NCI-H2196 treated with DMSO at 0.1 percent for 48 hours (cell line): ENCODE measurements at regions not wholly inside any gene's neighbourhood (a gene's known extent, or its start where the extent isn't known, plus 50 kb on each side); places are given as distances from the start of the nearest gene placed in this dataset.
"Not testable (repeated sequence)": the region's sequence is repeated elsewhere in the genome, so short reads cannot be mapped to it uniquely, and the experiment has no call there.

Experiments used
- DNase-seq: peaks from one replicate; lab custom pipeline; 2025; ENCODE audit not compliant: unreplicated experiment; lab: John Stamatoyannopoulos, UW

DNA sequence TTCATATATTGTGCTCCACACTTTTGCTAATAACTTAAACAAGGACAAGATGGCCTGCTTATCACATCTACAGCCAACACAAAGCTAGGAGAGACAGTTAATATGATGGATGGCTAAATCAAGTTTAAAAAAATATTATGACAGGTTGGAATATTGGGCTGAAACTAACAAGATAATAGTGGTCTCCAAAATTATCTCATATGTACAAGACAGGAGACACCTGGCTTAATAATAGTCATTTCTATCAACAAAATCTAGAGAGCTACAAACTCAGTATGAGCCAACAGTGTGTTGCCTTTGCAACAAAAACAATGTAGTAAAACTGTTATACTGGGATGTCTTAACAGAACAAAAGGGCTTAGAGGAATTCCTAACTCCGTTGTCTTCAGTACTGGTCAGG lies 317.1 kb upstream of the COL8A1 start:
- DNase-seq: no peak

DNA sequence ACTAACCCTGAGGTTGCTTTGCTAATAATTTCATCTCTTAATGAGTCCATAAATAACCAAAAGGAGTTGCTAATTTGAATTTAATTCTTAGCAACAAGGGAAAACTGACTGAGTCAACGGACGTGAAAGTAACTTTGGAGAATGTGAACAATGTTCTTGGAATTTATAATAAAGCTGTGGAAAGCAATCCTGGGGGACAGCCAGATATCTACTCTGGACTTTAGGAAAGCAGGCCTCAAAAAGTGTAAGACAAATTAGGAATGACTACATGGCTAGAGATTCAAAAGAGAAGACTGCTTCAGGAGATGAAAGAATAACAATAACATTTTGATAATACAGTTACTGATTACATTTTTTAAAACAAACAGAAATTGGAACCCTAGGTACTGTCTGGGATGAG lies 318.4 kb upstream of the COL8A1 start:
- no peak for DNase-seq

DNA sequence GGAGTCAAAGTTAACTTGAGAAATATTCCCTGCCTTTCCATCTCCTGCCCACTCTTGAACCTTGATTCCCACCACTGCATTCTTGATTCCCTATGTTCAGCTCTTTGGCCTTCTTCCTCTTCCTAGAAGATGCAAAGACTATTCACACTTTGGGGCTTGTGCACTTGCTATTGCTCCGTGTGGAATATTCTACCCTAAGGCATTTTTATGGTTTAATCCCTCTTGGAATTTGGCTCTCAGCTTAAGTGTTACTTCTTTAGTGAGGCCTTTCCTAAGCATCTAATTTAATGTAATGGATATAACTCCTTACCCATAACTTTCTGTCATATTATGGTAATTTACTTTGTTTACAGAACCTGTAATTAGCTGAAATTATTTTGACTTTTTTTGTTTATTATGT lies 318.9 kb upstream of the COL8A1 start:
- no peak for DNase-seq

DNA sequence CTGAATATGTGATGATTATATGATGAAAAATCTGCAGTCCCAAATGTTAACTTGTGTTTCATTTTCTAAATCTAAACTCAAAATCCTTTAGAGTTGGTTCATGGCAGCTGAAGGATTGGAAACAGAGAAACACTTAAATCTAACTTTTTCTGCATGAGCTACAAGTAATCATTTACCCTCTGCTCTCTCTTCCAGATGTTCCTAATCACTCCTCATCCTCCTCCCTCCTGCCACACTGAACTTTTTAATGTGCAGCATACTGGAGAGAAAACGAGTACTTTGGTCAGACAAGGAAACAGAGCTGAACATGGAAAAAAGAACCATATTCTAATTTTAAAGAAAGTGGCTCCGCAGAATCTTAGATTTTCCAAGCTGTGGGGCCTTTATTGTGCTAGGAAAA lies 321.2 kb upstream of the COL8A1 start:
- DNase-seq: no peak

DNA sequence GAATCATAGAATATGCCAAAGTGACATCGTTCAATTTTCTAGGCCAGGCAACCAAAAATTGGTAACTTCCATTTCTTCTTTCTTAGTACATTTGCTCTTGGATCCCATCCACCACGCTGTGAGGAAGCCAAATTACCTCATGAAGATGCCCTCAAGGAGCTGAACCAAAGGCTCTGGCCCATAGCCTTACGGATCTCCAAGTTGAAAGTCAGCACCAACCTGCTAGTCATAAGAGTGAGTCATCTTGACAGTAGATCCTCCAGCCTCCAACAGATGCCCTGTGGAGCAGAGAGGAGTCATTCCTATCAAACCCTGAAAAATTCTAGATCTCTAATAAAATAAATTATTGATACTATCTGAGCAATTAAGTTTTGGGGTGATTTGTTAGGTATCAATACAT lies 322.5 kb upstream of the COL8A1 start:
- DNase-seq: no peak

DNA sequence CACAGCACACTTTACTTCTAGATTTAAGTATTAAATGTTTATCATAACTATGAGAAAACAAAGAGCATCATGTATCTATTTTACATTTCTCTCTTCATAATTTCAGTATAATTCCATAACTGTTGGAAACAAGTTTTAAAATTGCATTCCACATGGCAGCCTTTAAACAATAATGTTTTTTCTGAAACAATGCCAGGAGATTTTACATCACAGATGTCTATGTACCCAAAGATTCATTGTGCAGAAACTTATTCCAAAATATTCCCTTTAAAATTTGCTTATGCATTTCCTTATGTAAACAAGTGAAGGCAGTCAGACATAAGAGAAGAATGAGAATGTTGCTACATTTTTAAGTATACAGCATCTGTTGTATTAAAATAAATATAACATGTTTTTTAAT lies 324.9 kb upstream of the COL8A1 start:
- DNase-seq: no peak

DNA sequence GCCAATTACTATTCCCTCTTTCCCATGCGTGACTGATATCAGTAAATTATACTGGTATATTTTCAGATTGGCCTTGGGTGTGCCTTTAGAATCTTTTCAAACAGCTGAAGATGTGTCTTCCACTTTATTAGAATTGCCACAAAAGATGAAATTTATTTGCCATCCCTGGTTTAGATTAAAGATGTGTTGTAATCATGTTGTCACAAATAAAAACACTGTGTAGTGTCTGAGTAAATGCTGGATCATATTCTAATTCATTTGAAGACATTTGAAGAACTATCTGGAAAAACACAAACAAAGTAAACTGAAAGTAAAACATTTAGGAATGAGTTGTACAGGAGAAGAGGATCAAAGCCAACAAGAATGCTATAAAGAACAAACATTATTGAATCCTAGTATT lies 339.7 kb upstream of the COL8A1 start:
- DNase-seq: no peak

DNA sequence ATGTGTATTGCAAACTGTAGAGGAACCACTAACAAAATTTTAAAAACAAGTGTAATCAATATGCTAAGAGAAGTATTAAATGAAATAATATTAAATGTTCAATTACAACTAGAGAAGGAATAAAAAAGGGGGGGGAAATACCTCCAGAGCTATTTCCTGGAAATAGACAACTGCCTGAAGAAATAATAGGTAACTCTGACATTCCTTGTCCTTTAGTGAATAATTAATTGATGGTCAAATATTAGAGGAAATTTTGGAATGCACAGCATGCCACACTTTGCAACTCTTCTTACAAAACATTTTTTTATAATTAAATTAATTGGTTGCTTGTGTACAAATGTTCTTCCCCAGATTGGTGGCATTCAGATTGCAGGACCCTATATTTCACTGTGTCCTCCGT lies 342.6 kb upstream of the COL8A1 start:
- DNase-seq: no peak

DNA sequence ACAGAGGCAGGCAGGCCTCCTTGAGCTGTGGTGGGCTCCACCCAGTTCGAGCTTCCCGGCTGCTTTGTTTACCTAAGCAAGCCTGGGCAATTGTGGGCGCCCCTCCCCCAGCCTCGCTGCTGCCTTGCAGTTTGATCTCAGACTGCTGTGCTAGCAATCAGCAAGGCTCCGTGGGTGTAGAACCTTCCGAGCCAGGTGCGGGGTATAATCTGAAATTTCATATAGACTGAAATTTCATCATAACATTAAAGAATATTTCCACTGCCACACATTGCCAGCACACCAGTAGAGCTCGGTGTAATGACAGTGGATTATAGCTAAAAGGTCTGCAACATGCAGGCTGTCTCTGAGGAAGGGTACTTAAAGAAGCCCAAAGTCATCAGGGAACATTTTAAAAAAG lies 344.3 kb upstream of the COL8A1 start:
- DNase-seq: not testable (repeated sequence)

DNA sequence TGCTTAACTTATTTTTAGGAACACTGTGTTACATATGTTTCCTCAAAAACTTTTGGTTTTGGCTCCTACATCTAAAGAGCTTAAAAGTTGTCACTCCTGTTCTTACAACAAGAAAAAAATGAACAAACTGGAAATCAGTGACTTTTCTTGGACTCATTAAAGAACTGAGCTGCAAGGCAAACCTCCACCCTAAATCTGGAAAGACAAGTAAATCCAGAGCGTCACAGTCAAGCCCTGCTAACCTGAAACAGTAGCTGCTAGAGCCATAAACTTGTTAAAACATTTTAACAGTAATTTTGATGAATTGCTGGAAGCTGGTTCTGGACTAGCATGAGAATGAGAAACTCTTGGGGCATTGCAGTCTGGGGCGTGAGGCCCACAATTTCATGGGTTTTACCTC lies 350.5 kb upstream of the COL8A1 start:
- DNase-seq: no peak

DNA sequence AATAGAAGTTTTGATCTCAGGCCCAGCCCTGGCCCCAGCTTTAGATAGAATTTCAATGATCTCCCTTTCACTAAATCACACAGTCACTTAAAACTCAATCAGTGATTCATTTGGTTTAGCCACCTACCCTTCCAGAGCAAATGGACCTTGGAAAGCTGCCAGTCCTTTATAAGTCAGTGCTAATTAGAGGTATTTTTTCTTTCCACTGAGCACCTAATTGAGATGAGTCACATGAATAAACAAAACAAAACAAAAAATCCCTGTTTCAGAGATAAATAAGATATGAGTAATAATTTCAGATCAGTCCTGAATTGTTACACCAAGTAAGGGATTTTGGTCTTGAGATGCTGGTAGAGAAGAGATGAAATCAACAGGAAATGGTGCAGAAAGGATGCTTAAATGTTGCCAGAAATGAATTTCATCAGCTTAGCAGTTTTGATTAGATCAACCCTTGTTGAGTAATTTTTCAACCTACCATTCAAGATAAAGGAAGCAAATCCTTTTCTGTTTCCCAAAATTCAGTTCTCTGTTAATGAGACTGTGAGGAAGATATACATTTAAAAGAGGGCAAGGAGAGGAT lies 352.0 kb upstream of the COL8A1 start:
- DNase-seq: no peak

DNA sequence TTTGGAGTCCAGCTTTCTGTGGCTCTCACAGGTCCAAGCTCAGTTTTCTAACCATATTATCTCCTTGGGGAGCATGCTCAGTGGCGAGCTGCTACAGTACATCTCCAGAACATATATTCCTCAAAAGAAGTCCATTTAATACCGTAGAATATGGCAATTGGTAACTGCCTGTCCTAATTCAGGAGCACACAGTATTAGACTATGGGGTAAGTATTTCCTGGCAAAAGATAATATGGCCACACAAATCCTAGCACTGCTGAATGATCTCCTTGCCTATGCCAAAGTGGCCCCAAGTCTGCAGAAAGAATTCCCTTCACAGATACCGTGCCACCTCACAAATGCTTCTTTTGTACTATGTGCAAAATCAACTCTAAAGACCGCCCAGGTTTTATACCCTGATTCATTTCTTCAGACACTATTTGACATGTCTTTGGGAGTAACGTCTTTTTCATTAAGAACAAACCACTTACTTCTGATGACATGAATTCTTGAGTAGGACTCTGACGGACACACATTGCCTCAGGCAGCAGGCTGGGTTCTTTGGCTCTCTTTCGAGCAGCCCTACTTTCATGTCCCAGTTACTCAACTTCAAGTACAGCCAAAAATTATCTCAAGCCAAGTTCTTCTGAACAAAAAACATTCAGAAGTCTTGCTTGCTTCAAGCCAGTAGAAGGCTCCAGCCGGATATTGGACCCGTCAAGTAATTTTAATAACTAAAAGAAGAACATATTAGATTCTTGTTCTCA lies 368.3 kb upstream of the DCBLD2 start:
- DNase-seq: no peak

DNA sequence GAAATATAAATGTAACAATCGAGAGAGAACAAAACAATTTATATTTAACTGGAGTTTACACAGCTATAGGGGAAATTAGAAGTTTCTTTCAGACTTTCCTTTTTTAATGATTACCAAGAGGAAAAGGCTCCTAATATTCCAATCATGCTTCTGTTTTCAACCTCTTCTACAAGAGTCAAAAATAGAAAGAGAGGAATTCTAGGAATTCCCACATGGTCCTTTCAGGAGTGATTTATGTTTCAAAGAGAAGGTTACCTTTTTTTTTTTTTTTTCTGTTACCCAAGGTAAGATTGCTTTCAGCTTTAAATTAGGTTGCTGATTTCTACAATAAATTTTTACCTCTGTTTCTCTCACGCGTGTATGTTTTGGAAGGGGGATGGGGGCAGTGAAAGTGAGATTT lies 355.3 kb upstream of the DCBLD2 start:
- DNase-seq: no peak

DNA sequence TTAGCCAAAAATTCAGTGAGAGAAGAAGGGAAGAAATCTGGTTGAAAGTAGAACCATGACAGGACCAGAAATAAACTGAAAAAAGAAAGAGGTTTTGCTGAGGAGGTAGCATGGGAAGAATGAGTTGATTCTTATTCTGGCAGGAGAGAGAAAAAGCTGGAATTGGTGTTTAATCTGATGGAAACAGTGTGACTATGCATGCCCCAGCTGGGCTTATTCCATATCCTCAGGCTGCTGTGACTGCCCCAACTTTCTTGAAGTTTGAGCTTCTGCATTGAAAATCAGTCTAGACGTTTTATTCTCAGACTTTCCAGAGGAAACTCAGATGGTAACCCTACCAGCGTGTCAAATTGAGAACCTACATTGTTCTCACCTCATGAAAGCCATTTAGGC lies 352.5 kb upstream of the DCBLD2 start:
- no peak for DNase-seq

DNA sequence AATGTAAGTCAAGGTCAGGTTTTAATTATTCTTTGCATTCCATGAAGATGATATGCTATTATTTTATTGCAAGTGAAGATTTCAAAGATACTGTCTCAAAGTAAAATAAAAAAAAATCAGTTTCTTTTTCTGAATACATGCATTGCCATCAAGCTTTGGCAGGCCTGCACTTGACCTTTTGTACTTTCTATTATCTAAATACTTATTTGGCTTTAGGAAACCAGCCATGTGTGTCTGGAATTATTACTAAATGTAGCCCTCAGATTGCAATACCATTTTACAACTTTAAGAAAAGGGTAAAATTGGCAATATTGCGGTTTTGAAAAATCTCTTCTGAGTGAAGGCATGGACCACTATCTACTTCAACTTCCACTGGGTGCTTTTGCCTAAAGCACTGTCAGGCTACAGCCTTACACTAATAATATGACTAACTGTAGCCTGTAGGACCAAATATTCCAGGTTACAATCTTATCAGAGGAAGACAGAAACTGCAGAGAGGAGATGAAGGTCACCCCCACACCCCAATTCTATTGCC lies 349.4 kb upstream of the DCBLD2 start:
- no peak for DNase-seq

DNA sequence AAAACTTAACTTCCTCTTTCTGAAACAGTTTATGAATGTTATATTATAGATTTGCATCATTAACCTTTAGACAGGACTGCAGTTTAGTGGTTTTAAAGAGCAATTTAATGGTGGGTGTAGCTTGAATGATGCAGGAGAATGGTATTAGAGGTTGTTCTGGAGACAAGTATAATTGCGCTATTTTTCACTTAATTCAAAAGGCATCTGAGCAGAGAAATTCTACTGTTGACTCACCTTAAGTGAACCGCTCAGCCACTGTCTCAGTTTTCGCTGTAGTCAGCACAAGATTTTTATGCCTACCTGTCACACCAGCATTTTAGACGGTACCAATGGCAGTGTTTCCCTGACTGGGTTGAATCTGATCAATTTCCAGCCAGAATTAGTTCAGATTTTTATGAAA lies 348.8 kb upstream of the DCBLD2 start:
- DNase-seq: no peak

DNA sequence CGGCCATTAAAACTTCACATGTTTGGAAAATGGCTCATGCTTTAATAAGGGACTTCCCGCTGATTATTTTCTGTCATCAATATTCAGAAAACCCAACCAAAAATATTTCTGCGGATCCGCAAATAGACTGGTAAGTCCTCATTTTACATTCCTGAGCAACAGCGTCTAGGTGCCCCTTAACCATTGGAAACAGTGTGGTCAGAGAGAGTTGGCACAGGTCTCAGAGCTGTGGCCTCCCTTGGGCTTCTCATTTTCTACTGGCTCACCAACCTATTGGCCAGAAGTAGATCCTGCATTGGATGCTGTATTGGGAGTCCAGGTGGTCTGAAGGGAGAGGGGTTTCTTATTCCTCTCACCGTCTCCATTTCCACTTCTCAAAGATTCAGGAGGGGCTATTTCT lies 348.1 kb upstream of the DCBLD2 start:
- DNase-seq: no peak

DNA sequence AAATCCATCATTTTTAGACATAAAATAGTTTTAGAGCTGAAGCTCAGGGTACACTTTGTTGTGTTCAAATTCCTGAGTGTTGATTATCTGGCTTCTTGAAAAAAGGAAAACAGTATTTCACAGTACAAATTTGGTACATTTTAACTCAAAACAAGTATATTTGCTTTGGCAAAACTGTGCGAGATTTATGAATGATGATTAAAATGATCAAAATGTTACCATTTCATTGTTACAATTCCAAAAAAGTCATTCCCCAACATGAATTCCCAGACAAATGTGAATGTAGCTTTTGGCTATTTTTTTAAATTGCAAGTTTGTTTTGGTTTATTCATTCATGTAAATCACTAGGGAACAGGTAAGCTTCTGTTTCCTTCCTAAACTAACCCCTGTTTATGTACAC lies 347.4 kb upstream of the DCBLD2 start:
- no peak for DNase-seq

DNA sequence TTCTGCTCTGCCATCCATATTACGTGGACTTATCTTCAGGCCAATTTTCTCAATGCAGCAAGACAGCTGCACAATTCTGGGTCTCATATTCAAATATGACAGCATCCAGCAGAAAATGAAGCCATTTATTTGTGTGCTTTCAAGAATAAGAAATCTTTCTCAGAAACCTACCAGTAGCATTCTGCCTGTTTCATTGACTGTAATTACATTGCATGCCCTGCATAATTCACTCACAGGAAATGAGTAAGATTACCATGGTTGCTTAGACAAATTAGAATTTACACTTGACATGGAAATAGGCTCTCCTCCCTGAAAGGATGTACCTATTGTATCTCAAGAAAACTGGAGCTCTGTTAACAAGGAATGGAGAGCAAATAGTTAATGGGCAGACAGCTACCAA lies 346.6 kb upstream of the DCBLD2 start:
- DNase-seq: no peak

DNA sequence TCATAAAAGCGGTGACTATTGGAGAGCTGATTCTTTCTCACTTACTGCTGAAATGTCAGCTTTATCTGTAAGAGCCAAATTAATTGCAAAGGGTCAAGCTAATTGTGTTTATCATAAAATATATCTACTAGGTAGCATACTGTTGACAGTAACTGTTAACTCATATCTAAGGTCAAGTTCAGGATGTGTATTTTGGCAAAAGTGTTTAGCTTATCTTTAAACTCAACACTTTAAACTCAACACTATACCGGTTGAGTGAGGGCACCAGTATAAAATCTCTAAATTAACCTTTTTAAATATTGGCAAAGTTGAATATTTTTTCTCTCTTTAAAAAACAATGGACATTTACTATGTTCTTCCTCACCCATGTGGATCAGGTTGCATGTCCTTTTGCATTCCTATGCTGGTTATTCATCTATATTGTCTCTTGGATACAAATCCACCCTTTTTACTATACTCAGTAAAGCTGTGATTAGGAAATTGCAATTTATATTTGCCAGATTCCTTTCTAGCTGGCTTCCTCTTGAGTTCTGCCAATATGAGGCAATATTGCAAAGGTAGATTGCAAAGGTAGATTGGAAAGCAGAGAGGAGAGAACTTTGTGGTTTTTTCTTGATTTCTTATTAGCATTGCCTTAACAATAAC lies 344.6 kb upstream of the DCBLD2 start:
- DNase-seq: no peak

DNA sequence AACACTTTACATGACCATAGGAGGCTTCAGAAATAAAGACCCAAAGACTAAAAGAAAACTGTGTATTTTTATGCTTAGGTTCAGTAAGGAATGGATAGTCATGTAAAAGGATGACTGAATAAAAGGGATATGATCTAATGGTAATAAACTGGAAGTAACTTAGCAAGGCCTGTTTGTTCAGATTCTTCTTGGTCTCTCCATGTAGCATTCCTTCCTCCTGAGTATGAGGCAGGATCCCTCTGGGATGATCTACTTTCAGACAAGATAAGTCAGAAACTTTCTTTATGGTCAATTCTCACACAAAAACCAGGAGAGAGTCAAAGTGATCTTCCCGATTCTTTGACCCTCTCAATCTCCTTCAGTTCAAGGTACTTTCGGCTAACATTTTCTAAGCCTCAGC lies 340.8 kb upstream of the DCBLD2 start:
- DNase-seq: no peak

DNA sequence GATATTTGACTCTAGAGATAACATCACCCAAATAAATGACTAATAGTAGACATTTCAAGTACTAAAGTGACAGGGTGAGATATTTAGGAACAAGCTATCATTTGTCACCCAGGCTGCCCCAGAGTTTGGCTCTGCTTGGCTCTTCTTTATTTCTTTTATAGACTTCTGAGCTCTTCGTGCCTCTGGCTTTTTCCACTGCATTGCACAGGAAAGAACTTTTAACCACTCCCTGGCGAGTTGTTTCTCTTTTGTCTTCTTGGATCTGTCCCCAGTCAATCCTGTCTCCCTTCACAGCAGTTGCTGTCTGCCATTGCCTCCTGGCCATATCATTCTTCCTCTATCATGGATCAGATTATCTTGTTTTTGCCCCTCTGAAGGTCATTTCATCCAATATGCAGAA lies 339.2 kb upstream of the DCBLD2 start:
- DNase-seq: no peak
